DND-41 (cell line): ENCODE measurements at regions not wholly inside any gene's neighbourhood (a gene's known extent, or its start where the extent isn't known, plus 50 kb on each side); places are given as distances from the start of the nearest gene placed in this dataset.

Source experiments
- EZH2 ChIP-seq: IDR thresholded peaks from 3 replicates; pipeline ENCODE4 v1.6.1; 2012; ENCODE audit warnings: borderline replicate concordance, low read depth, mild to moderate bottlenecking, moderate library complexity, low read length, inconsistent platforms; ENCODE audit not compliant: severe bottlenecking
- TF ChIP-seq, protein P1 (sequence below): IDR thresholded peaks from 2 replicates; pipeline ENCODE4 v1.5.1; 2012; ENCODE audit warnings: borderline replicate concordance, low read length, moderate library complexity, mild to moderate bottlenecking; ENCODE audit not compliant: poor library complexity, severe bottlenecking; ENCODE audit errors: extremely low read depth

- TF ChIP-seq, protein P1, sequence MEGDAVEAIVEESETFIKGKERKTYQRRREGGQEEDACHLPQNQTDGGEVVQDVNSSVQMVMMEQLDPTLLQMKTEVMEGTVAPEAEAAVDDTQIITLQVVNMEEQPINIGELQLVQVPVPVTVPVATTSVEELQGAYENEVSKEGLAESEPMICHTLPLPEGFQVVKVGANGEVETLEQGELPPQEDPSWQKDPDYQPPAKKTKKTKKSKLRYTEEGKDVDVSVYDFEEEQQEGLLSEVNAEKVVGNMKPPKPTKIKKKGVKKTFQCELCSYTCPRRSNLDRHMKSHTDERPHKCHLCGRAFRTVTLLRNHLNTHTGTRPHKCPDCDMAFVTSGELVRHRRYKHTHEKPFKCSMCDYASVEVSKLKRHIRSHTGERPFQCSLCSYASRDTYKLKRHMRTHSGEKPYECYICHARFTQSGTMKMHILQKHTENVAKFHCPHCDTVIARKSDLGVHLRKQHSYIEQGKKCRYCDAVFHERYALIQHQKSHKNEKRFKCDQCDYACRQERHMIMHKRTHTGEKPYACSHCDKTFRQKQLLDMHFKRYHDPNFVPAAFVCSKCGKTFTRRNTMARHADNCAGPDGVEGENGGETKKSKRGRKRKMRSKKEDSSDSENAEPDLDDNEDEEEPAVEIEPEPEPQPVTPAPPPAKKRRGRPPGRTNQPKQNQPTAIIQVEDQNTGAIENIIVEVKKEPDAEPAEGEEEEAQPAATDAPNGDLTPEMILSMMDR, result no peak
- no peak for TF ChIP-seq EZH2
Measured at GRCh38 chr16:62335356-62335755, 299.1 kb upstream of the CDH8 start.
